ENCODE measurements at regions not wholly inside any gene's neighbourhood (a gene's known extent, or its start where the extent isn't known, plus 50 kb on each side); places are given as distances from the start of the nearest gene placed in this dataset.

GRCh38 chr15:38844736-38845135, 280.1 kb upstream of the RASGRP1 start:
- intact Hi-C loops (cut with micrococcal nuclease; ENCODE audit: unreplicated experiment): no loop called here
- ATAC-seq (no peak), DNase-seq (ENCODE audit: low read depth, low spot score) (no peak)
- Histone ChIP-seq H3K4me3 (ENCODE audit: low read depth in 2 of 2, low read length in 2 of 2) (no peak overlapping the region), H3K4me1 (ENCODE audit: control insufficient read depth, insufficient read depth, low read length) (no peaks in the 10 kb centered on the region), H3K27ac (ENCODE audit: low read length) (no peak overlapping the region), H3K27me3 (ENCODE audit: control insufficient read depth, insufficient read depth, low read length) (no peaks in the 10 kb centered on the region), H3K9me3 (ENCODE audit: control insufficient read depth, insufficient read depth, low read depth, low read length) (no peaks in the 10 kb centered on the region), H3K36me3 (ENCODE audit: control insufficient read depth, insufficient read depth, low read length) (no peaks in the 10 kb centered on the region)
- no TSS peak for BruUV-seq (replicated peaks)
- CTCF ChIA-PET: no interaction called here
- POLR2A ChIA-PET: no interaction called here
- TF ChIP-seq CTCF (IDR thresholded peaks at IDR 0.05) (no peak), TCF7L2 (IDR thresholded peaks at IDR 0.05; ENCODE audit: low read depth, low read length) (no peak), POLR2AphosphoS5 (IDR thresholded peaks at IDR 0.05; ENCODE audit: low read depth, low read length) (no peak), SIN3A (IDR thresholded peaks at IDR 0.05; ENCODE audit: borderline replicate concordance, insufficient read depth, low read depth, low read length) (no peak), REST (IDR thresholded peaks at IDR 0.05; ENCODE audit: insufficient read depth in 1 of 2, low read depth in 2 of 2, low read length in 1 of 2) (no peak)
- in situ Hi-C loops (cut with HindIII; ENCODE audit: low pct_unique_long_range_greater_than_20kb, low sequenced_read_pairs): no loop called here

GRCh38 chr15:38846346-38846745, 281.7 kb upstream of the RASGRP1 start:
- Histone ChIP-seq H3K36me3 (ENCODE audit: control insufficient read depth, insufficient read depth, low read length) (no peaks in the 10 kb centered on the region), H3K27ac (ENCODE audit: low read length) (no peak overlapping the region), H3K4me1 (ENCODE audit: control insufficient read depth, insufficient read depth, low read length) (no peaks in the 10 kb centered on the region), H3K4me3 (ENCODE audit: low read depth in 2 of 2, low read length in 2 of 2) (no peak overlapping the region), H3K9me3 (ENCODE audit: control insufficient read depth, insufficient read depth, low read depth, low read length) (no peaks in the 10 kb centered on the region), H3K27me3 (ENCODE audit: control insufficient read depth, insufficient read depth, low read length) (no peaks in the 10 kb centered on the region)
- in situ Hi-C loops (cut with HindIII; ENCODE audit: low pct_unique_long_range_greater_than_20kb, low sequenced_read_pairs) (no loop called here), intact Hi-C loops (cut with micrococcal nuclease; ENCODE audit: unreplicated experiment) (no loop called here)
- no peak for ATAC-seq
- BruUV-seq (replicated peaks): no TSS peak
- CTCF ChIA-PET: interaction anchor here (0.6 kb wide), 1 partner anchor 916 kb away, joined by 5 read pairs; no protein-coding TSS in a partner anchor
- POLR2A ChIA-PET: interaction anchor here (0.6 kb wide), 1 partner anchor 567 kb away, joined by 11 read pairs; no protein-coding TSS in a partner anchor
- TF ChIP-seq POLR2AphosphoS5 (IDR thresholded peaks at IDR 0.05; ENCODE audit: low read depth, low read length): no peak
- TF ChIP-seq TCF7L2 (IDR thresholded peaks at IDR 0.05; ENCODE audit: low read depth, low read length): no peak
- TF ChIP-seq SIN3A (IDR thresholded peaks at IDR 0.05; ENCODE audit: borderline replicate concordance, insufficient read depth, low read depth, low read length): no peak
- TF ChIP-seq REST (IDR thresholded peaks at IDR 0.05; ENCODE audit: insufficient read depth in 1 of 2, low read depth in 2 of 2, low read length in 1 of 2): no peak
- no peak for TF ChIP-seq CTCF (IDR thresholded peaks at IDR 0.05)
- DNase-seq (ENCODE audit: low read depth, low spot score): no peak

Measured in Panc1 (cell line).